ENCODE measurements at regions not wholly inside any gene's neighbourhood (a gene's known extent, or its start where the extent isn't known, plus 50 kb on each side); places are given as distances from the start of the nearest gene placed in this dataset.

- no peak for DNase-seq (ENCODE audit: low read depth in 1 of 2, low spot score in 1 of 2)
- H3K4me1 ChIP-seq (ENCODE audit: low read depth): no peaks in the 10 kb centered on the region
- H3K9me3 ChIP-seq (ENCODE audit: low read depth): no peaks in the 10 kb centered on the region
- TF ChIP-seq CTCF (IDR thresholded peaks at IDR 0.05; ENCODE audit: low read depth, low read length): no peak
- no peaks in the 10 kb centered on the region for H3K27me3 ChIP-seq
- H3K36me3 ChIP-seq: no peaks in the 10 kb centered on the region
- H3K27ac ChIP-seq: no peak overlapping the region
- no peak overlapping the region for H3K4me3 ChIP-seq
These were observed 399.0 kb upstream of the BRINP1 start for GRCh38 chr9:119768266-119768665.

GRCh38 chr9:119765632-119766175, 396.5 kb upstream of the BRINP1 start:
- no peaks in the 10 kb centered on the region for H3K9me3 ChIP-seq (ENCODE audit: low read depth)
- no peak for TF ChIP-seq CTCF (IDR thresholded peaks at IDR 0.05; ENCODE audit: low read depth, low read length)
- no peak overlapping the region for H3K4me3 ChIP-seq
- DNase-seq (ENCODE audit: low read depth in 1 of 2, low spot score in 1 of 2): no peak
- H3K27me3 ChIP-seq: no peaks in the 10 kb centered on the region
- H3K27ac ChIP-seq: no peak overlapping the region
- H3K4me1 ChIP-seq (ENCODE audit: low read depth): no peaks in the 10 kb centered on the region
- H3K36me3 ChIP-seq: no peaks in the 10 kb centered on the region

- Histone ChIP-seq H3K4me1 (ENCODE audit: low read depth) (no peaks in the 10 kb centered on the region), H3K9me3 (ENCODE audit: low read depth) (no peaks in the 10 kb centered on the region), H3K27me3 (no peaks in the 10 kb centered on the region), H3K36me3 (no peaks in the 10 kb centered on the region), H3K4me3 (no peak overlapping the region), H3K27ac (no peak overlapping the region)
- no peak for DNase-seq (ENCODE audit: low read depth in 1 of 2, low spot score in 1 of 2)
- TF ChIP-seq CTCF (IDR thresholded peaks at IDR 0.05; ENCODE audit: low read depth, low read length): no peak
These were observed 394.0 kb upstream of the BRINP1 start for GRCh38 chr9:119763260-119763659.

- Histone ChIP-seq H3K4me3 (no peak overlapping the region), H3K27me3 (no peaks in the 10 kb centered on the region), H3K9me3 (ENCODE audit: low read depth) (no peaks in the 10 kb centered on the region), H3K4me1 (ENCODE audit: low read depth) (no peaks in the 10 kb centered on the region), H3K27ac (no peak overlapping the region), H3K36me3 (no peaks in the 10 kb centered on the region)
- no peak for DNase-seq (ENCODE audit: low read depth in 1 of 2, low spot score in 1 of 2)
- TF ChIP-seq CTCF (IDR thresholded peaks at IDR 0.05; ENCODE audit: low read depth, low read length): no peak
These were observed 392.6 kb upstream of the BRINP1 start for GRCh38 chr9:119761812-119762211.

GRCh38 chr9:119758990-119759389, 389.8 kb upstream of the BRINP1 start:
- no peaks in the 10 kb centered on the region for H3K36me3 ChIP-seq
- no peaks in the 10 kb centered on the region for H3K9me3 ChIP-seq (ENCODE audit: low read depth)
- no peak for TF ChIP-seq CTCF (IDR thresholded peaks at IDR 0.05; ENCODE audit: low read depth, low read length)
- no peak overlapping the region for H3K27ac ChIP-seq
- no peaks in the 10 kb centered on the region for H3K4me1 ChIP-seq (ENCODE audit: low read depth)
- no peak overlapping the region for H3K4me3 ChIP-seq
- H3K27me3 ChIP-seq: no peaks in the 10 kb centered on the region
- no peak for DNase-seq (ENCODE audit: low read depth in 1 of 2, low spot score in 1 of 2)

- Histone ChIP-seq H3K4me1 (ENCODE audit: low read depth) (no peaks in the 10 kb centered on the region), H3K27me3 (no peaks in the 10 kb centered on the region), H3K36me3 (no peaks in the 10 kb centered on the region), H3K9me3 (ENCODE audit: low read depth) (no peaks in the 10 kb centered on the region), H3K27ac (no peak overlapping the region), H3K4me3 (no peak overlapping the region)
- no peak for TF ChIP-seq CTCF (IDR thresholded peaks at IDR 0.05; ENCODE audit: low read depth, low read length)
- no peak for DNase-seq (ENCODE audit: low read depth in 1 of 2, low spot score in 1 of 2)
These were observed 389.0 kb upstream of the BRINP1 start for GRCh38 chr9:119758241-119758640.

All from cardiac muscle cell (in vitro differentiated cells and primary cell).